ENCODE measurements at regions not wholly inside any gene's neighbourhood (a gene's known extent, or its start where the extent isn't known, plus 50 kb on each side); places are given as distances from the start of the nearest gene placed in this dataset.

DNA sequence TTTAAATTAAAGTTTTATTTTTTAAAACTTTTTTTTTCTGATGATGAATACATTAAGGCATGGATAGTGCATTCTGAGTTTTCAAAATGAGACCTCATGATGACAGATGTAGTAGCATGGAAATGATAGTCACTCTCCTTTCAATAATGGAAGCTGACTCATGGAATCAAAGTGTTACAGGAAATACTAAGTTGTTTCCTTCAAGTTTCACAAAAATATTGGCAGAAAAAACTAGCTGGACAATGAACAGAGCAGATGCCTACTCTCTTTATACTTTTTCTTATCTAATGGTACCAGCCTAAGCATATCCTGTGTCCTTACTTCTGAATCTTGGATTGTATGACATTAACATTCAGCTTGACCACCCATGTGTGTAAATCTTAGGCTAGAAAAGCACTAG lies 1337.3 kb downstream of the PCDH9 start:
- DNase-seq (ENCODE audit: low read depth in 2 of 2) = peak; percentile 69 to 87

DNA sequence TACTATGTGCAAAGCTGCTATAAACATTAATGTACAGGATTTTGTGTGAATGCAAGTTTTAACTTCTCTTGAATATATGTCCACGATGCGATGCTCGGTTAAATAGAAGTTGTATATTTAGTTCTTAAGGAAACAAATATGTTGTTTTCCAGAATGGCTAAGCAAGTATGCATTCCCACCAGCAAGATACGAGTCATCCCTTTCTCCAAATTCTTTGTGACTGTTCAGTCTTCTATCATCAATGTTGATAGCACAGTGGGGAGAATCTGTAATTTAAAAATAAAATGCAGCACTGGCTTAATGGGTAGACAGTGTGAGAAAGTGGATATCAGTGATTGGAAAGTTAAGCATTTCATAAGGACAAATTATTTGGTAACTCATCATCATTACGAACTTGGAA lies 1340.8 kb downstream of the PCDH9 start:
- DNase-seq (ENCODE audit: low read depth in 2 of 2) = no peak

DNA sequence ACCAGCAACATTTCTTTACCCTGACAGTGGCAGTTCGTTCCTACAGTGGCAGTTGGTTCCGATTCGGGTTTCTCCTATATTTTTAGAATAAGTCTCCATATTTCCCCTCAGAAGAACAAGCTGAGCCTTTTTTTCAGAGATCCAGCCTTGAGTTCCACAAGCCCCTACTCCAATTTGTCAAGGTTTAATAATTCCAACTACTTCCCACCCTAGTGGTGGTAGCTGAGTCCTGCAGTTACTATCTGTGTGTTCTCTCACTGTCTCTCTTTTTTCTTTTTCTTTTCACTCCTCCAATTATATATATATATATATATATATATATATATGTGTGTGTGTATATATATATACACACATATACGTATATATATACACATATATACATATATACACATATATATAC lies 1347.3 kb downstream of the PCDH9 start:
- no peak for DNase-seq (ENCODE audit: low read depth in 2 of 2)

DNA sequence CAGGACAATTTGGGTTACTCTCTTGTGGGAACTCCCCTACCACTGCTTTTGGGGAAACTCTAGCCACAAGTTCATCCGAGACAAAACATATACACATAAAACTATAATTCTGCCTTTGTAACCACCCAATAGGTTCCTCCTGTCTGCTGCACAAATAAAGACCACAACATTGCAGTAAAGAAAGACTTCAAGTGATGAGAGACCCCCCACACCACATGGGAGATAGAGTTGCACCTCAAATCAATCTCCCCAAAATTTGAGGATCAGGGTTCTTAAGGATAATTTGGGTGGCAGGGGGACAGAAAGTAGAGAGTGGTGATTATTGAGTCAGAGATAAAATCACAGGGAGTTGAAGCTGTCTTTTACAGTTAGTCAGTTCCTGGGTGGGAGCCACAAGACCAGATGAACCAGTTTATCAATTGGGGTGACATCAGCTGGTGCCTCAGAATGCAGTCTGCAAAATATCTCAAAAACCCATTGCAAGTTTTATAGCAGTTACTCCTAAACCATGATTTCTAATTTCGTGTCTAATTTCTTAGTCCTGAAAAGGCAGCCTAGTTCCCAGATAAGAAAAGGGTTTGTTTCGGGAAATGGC lies 1348.5 kb downstream of the PCDH9 start:
- no peak for DNase-seq (ENCODE audit: low read depth in 2 of 2)

DNA sequence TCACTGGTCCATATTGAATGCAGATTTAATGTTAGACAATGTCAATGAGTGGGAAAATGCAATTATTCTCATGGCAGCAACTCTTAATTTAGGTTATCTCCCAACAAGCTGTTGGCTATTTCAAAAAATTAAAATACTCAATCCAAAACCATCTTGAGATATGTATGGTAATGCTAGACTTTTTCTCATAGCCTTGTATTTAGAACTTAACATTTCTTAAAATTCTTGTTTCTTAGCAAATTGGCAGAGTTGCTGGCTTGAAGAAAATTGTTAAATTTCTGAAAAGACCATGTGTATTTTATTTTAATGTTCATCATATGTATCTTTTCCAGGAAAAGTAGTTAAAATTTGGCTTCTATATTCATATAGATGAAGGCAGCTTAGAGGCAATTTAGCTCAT lies 1355.1 kb downstream of the PCDH9 start:
- no peak for DNase-seq (ENCODE audit: low read depth in 2 of 2)

DNA sequence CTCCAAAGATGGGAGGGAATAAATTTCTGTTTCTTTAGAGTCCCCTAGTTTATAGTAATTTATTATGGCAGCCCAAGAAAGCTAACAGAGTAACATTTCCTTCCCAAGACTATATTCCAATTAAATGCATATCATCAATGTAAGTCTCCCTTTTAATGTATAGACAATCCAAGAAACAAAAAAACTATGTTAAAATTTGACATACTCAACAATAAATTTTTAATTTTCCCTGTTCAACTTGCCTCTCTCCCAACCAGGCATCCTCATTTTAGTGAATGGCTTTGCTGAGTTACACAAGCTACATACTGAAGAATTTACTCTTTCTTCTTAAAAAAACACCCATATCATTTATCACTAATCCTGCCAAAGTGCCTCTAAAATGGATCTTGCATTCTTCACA lies 1357.7 kb downstream of the PCDH9 start:
- DNase-seq (ENCODE audit: low read depth in 2 of 2) = no peak

DNA sequence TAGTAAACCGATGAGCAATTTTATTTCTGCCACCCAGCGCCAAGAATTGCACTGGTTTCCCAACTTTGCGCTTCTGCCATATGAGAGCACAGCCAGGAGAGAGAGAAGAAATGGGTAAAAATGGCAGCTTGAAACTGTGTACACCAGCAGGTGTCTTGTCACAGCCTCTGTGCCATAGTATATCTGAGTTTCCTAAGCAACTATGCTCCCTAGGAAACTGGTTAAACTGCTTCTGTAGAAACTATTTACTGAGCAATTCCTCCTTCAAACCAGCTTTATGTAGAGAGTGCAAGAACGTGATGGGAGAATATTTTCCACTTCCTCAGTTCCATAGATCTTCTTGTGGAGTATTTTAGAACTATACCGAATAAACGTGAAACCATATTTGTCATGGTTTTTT lies 1361.3 kb downstream of the PCDH9 start:
- no peak for DNase-seq (ENCODE audit: low read depth in 2 of 2)

DNA sequence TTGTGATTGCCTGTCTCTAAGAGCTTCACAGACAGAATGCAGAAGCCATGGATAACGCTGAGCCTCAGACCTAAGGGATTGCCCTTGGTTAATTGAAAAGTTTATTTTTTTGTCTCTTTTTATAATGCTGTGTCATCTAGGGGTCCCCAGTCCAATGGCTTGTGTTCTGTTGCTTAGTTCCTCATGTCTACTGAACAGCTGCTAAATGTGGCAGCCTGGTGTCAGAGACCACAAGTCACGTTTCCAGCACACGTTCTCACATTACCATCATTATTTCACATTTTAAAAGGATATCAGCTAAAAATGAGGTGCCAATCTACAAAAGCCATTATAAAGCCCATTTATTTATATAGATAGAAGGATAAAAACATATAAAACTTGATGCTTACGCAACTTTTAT lies 1362.0 kb downstream of the PCDH9 start:
- no peak for DNase-seq (ENCODE audit: low read depth in 2 of 2)

DNA sequence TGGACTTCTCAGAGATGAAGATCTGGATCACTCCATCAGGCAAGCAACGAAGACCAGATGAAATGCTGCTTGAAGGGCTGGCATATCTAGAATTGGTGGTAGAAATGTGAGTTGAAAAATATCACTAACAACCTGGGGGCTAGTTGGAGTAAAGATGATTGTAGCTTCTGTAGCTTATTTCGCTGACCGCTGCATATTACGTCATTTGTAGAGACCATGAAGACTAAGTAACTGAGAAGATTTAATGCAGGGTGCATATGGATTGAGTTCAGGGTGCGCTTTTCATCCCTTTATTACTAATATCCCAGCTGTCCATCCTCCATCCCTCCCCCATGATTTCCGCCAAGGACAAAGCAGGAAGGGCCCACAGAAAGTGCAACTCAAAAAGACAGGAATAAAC lies 1364.0 kb downstream of the PCDH9 start:
- no peak for DNase-seq (ENCODE audit: low read depth in 2 of 2)

DNA sequence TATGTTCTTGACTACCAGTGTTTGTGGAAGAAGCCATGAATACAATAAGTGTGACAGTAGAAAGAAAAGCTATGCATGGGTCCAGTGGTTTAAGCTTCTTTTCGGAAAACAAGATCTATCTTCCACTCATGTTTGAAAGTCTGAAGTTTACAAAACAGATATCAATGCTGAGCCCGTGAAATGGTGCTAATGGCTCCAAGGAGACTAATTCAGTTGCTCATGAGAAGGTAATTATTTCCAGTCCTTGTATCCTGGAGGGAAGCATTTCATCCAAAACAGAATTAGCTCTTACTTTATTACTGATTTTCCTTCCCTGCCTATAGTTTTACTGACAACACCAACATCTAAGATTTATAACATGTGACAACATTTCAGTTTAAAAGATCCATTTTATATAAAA lies 1364.9 kb downstream of the PCDH9 start:
- no peak for DNase-seq (ENCODE audit: low read depth in 2 of 2)

DNA sequence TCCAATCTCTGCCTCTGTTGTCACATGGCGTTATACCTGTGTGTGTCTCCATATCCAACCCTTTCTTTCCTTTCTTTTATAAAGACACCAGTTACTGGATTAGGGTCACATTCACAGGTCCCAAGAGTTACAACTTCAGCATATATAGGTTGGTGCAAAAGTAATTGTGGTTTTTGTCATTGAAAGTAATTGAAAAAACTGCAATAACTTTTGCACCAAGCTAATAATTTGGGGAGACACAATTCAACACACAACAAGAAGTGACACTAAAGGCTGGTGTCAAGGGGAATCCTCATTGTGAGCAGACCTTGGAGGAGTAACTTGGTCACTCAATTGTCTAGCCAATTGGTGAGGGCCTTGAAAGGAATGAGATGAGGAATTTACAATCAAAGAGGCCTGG lies 1366.1 kb downstream of the PCDH9 start:
- no peak for DNase-seq (ENCODE audit: low read depth in 2 of 2)

DNA sequence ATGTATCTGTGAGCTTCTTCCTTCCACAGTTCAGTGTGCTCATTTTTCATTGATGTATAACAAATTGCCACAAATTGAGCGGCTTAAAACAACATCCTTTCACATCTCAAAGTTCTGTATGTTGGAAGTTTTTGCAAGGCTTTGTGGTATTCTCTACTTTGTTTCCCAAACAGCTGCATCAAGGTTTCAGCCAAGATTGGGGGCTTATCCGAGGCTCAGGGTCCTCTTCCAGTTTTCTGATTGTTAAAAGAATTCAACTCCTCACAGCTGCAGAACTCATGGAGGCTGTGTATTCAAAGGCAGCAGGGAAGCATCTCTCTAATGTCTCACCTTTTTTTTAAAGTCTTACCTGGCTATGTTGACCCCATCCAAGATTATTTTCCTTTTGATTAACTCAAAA lies 1369.8 kb downstream of the PCDH9 start:
- DNase-seq (ENCODE audit: low read depth in 2 of 2) = no peak

DNA sequence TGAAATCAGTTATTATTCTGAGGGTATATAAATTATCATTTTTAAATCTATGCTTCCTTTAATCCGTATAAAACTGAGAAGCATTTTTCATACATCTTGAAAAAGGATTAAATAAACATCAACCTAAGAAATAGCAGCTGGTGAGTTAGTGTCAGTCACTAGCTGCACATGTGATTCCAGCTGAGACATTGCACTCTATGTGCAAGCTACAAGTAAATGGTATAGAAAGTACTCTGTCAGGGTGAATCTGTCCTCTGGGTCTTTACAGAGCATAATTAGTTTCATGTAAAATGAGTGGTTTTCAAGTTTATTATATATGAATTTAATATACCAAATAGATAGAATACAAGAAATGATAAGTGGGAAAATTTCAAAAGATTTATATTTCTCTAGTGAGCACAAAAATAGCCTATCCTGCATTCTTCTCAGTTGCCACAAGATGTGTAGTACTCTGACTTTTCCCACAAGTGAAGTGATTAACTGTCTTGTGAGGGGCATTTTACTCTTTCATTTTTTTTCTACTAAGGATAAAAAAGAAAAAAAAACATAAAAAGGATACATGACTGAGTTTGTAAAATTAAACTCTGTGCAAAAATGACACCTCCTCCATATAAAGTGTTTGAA lies 1372.1 kb downstream of the PCDH9 start:
- no peak for DNase-seq (ENCODE audit: low read depth in 2 of 2)

DNA sequence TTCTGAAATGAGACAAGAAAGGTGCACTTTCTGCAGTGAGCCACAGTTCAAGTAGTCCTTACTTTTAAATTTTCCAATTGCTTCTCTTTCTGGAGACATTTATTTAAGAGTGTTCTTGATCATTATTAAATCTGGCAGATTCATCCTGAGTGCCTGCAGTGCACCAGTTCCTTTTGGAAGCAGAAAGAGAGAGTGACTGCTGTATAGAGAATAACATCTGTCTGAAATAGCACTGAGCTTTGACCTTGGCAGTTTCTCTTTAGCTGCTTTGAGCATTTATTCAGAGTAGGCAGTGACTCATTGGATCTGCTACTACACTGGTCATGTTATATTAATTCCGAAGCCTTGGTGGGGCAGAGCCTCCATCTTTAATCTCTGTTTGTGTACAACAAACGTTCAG lies 1373.7 kb downstream of the PCDH9 start:
- DNase-seq (ENCODE audit: low read depth in 2 of 2) = peak in 1 of 2 donors; percentile 17

DNA sequence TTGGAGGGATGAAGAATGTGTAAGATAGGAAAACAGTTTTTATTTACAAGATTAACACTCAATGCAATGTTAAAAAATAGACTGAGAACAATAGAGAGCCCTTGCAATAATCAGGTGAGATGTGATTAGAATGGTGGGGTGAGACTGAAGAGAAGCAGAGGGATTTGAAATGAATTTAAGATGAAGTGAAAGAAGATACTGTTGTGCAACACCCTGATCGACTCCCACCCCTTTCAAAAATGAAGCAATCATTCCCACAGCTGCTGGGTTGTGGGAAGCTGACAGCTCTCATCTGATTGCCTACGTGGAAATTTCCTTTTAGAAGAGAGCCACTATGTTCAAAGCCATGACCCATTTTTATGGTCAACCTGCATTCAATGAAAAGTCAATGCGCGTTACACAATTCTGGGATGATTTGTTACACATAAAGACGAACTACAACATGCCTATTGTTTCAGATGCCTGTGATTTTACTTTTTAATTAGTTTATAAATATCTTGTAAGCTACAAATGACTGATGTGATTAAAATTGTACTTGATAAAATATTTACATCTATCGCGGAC lies 1374.8 kb downstream of the PCDH9 start:
- DNase-seq (ENCODE audit: low read depth in 2 of 2) = no peak

DNA sequence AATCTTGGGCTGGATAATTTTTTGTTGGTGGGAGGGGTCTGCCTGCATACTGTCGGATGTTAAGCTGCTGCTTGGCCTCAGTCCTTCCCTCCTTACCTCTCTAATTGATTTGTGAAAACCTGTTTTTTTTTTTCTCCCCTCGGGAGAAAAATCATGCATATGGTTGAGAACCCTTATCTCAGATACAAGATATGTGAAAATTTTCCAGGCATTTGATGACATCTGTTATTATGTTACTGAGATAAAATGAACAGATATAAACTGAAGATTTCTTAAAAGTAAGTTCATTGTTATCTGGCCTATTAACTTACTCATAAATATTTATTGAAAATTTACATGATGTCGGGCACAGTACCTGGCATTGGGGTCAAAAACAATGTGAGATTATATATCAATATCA lies 1375.7 kb downstream of the PCDH9 start:
- DNase-seq (ENCODE audit: low read depth in 2 of 2) = no peak

DNA sequence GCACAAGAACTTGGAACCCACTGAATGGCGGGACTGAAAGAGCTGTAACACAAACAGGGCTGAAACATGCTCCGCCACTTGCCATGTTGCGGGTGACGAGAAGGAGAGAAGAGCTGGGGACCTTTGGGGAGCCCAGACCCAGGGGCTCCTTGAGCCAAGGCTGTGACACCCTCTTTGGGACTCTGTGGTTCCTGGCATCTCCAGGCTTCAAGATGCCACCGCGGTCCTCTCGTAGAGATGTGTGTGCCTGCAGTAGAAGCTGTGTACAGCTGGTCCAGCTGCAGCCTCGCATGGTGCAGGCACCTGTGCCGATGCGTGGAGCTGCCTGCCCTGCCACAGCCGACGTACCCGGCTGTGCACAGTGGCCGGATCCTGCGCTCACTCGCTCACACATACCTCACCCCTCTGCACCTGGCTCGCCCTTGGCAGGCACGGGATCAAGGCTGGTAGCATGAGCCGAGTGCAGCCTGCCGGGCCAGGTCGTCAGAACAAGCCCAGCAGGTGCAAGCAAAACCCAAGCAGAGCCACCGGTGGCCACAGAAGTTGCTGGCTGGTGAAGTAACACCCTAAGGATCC lies 1385.8 kb downstream of the PCDH9 start:
- DNase-seq (ENCODE audit: low read depth in 2 of 2) = no peak

DNA sequence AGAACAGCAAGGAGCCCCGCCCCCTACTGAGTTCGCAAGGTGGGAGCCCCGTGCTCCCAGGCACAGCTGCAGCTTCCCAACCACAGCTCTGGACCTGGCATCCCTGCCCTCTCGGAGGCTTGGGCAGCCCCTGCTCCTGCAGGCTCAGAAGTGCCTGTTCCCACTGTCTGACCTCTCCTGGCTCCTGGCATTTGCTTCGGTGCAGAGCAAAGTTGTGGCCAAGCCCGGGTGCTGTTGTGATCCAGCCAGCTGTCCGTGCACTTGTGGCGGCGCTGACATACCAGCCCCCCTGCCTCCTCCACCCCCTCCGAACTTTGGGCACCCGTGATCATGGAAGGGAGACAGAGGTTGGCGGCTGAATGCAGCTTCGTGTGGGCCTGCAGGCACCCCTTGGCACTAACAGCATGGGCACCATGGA lies 1386.8 kb downstream of the PCDH9 start:
- DNase-seq (ENCODE audit: low read depth in 2 of 2) = no peak

DNA sequence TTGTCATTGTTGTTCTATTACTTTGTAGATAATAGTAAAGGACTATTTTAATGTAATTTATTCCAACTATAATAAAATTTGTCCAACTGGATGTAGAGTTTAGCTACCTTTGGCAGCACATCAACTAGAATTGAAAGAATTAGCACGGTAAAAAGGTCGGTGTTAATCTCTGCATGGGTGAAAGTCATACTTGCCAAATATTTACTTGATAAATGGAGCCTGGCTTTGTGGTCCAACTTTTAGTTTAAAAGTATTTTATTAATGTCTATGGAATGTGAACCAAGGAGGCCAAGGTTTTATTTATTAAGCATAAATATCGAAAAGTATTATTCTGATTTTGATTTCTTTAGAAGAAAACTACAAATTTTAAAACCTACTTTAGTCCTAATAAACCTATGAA lies 1389.0 kb downstream of the PCDH9 start:
- no peak for DNase-seq (ENCODE audit: low read depth in 2 of 2)

DNA sequence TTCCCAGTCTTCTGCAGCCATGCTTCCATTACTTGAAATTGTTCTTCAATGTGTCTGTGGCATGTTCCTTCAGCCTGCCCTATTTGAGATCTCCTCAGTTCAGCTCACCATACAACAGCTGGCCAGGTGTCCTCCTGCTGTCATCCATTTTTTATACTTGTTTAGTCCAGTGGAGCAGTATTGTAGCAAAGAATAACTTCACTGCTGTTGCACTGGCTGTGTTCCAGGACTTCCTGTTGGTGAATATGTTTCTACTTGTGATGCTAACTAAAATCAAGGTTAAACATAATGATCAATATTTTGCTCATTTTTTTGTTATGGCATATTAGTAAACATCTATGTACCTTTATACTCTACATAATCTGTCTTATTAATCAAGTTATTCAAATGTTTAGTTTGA lies 1394.1 kb downstream of the PCDH9 start:
- DNase-seq (ENCODE audit: low read depth in 2 of 2) = peak; percentile 30 to 59

DNA sequence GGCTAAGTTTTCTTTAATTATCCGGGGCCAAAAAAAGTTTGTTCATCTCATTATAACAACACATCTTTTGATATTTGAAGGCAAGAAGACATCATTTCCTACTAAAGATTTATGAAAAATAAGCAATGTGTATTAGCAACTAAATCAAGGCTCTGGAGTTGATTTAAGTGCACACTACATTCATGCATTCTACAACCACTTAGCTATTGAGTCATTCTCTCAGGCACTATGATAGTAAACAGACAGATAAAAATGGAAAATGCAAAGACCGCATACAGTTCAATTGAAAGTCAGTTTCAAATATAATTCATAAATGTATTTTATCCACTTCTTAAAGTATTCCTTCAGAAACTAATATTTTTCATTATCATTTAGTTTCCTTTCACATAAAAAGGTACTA lies 1395.2 kb downstream of the PCDH9 start:
- no peak for DNase-seq (ENCODE audit: low read depth in 2 of 2)

DNA sequence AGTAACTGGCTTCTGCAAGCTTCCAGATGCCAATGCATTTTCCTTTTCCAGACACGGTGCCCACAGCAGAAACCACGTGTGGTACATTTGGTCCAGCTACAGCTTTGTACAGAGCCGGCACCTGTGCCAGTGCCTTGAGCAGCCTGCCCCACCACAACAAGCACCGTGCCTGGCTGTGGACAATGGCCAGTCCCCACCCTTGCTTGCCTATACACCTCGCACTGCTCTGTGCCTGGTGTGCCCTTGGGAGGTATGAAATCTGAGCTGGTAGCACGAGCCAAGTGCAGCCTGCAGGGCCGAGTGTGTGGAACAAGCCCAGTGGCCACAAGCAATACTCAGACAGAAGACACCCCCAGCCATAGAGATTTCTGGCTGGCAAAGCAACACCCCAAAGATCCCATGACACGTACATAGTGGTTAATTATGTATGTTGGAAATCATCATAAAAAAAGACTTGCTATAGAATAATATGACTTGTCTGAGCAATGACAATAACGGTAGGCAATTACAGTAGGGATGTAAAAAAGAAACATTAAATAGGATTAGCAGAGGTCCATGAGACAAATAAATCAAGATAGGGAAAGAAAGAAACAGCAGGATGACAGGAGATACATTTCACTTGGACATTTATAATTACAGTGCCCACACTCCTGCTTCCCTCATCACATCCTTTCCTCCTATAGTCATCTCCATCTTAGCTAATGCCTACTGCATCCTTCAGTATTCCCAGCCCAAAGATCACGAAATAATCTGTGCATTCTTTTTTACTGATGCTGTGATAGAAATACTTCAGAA lies 1399.5 kb downstream of the PCDH9 start:
- no peak for DNase-seq (ENCODE audit: low read depth in 2 of 2)
